Amniotic stem cell (primary cell): ENCODE measurements at regions not wholly inside any gene's neighbourhood (a gene's known extent, or its start where the extent isn't known, plus 50 kb on each side); places are given as distances from the start of the nearest gene placed in this dataset.
A peak's percentile ranks its signal among the peaks of the same experiment; 100 is the strongest.
"Not testable (repeated sequence)": the region's sequence is repeated elsewhere in the genome, so short reads cannot be mapped to it uniquely, and the experiment has no call there.

Experiments
- DNase-seq: peaks from one replicate; lab custom pipeline; 2025; lab: John Stamatoyannopoulos, UW

DNA sequence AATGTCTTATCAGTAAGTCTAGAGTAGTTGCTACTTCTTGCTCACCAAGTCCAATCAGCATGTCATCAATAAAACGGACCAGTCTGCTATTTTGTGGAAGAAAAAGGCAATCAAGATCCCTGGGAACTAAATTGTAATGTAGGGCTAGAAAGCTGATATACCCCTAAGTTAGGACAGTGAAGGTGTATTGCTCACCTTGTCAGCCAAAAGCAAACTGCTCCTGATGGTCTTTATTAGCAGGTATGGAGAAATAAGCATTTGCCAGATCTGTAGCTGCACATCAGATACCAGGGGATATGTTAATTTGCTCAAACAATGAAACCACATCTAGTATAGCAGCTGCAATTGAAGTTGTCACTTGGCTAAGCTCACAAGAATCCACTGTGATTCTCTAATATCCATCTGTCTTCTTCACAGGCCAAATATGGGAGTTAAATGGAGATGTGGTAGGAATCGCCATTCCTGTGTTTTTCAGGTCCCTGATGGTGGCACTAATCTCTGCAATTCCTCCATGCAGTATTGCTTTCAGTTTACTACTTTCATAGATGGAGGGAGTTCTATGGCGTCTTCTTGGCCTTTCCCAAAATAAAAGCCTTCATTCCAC lies 75.0 kb downstream of the TMEM237 start:
- no peak for DNase-seq

DNA sequence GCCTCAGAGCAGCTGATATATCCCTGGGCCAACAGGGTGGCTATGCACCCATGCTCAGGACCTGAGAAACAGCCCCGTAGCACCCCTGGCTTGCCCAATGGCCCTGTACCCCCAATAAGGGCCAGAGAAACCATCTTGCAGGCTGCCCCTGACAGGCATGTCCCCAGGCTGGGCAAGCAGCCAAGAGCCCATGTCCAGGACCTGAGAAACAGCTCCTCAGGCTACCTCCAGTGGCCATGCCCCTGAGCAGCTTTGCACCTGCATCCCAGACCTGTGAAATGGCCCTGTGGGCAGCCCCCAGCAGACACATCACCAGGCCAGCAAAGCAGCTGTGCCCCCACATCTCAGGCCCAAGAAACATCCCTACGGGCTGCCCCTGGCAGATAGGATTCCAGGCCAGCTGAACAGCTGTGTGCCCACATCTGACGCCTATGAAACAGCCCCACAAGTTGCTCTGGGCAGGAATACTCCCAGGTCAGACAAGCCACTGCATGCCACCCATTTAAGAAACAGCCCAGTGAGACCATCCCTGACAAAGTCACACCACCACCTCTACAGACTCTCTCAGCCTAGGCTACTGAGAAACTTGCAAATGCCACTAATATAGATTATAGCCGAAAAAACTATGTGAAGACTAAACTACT lies 84.1 kb downstream of the TMEM237 start:
- DNase-seq = no peak

DNA sequence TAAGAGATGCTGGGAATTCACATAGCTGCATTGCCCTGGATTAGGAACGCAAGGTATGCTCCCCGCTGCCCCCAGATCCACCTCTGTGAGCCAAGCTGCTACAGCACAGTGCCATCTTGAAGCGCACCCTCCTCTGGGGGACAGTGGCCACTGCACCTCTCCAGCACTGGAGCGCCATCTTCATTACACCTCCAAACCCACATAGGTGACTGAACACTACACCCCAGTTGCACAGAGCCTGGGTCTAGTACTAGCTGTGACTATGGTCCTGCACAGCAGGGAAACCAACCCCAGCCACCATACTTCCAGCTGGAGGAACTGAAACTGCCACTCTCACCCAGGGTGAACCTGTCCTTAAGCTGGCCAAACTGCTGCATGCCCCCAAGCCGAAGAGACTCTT lies 84.6 kb downstream of the TMEM237 start:
- no peak for DNase-seq

DNA sequence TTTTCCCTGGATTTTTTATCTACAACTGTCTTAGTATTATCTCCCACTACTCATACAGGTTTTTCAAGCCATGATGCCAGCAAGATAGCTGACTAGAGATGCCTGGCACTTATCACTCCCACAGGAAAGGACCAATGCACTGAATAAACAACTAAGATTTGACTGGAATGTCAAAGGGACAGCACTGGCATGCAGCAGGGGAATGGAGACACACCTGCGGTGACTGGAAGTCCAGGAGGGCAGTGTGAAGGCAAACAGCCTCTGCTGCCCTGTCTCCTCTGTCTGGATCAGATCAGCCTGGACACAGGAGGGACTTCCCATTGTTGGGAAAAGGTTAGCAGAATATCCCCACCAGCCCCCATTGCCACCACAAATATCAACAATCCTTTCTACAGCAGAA lies 85.1 kb downstream of the TMEM237 start:
- no peak for DNase-seq

DNA sequence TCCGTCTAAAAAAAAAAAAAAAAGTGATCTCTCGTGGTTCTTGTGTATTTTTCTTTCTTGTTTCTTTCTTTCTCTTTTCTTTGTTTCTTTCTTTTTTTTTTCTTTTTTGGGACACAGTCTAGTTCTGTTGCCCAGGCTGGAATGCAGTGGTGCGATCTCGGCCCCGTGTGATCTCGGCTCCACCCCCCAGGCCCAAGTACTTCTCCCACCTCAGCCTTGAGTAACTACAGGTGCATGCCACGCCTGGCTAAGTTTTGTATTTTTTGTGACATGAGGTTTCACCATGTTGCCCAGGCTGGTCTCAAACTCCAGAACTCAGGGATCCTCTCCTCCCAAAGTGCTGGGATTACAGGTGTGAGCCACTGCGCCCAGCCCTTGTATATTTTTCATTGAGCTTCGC lies 91.4 kb downstream of the TMEM237 start:
- no peak for DNase-seq

DNA sequence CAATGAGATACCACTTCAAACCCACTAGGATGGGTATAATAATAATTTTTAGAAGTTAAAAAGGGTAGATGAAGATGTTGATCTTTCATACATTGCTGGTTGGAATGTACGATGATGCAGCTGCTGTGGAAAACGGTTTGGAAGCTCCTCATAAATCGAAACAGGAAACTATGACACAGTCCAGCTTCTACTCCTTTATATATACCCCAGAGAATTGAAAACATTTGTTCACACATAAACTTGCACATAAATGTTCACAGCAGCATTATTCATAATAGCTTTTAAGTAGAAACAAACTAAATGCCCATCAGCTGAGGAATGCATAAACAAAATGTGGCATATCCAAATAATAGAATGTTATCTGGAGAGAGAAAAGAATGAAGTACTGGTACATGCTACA lies 95.0 kb downstream of the STRADB start:
- no peak for DNase-seq

DNA sequence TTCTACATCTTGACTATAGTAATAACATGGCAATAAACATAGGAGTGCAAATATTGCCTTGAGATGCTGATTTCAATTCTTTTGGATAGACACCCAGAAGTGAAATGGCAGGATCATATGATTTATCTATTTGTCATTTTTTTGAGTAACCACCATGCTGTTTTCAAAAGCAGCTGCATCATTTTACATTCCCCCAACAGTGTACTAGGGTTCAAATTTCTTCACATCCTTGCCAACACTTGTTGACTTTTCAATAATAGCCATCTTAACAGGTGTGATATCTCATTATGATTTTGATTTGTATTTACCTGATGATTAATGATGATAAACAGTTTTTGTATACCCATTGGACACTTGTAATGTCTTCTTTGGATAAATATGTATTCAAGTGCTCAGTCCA lies 90.8 kb downstream of the STRADB start:
- no peak for DNase-seq

DNA sequence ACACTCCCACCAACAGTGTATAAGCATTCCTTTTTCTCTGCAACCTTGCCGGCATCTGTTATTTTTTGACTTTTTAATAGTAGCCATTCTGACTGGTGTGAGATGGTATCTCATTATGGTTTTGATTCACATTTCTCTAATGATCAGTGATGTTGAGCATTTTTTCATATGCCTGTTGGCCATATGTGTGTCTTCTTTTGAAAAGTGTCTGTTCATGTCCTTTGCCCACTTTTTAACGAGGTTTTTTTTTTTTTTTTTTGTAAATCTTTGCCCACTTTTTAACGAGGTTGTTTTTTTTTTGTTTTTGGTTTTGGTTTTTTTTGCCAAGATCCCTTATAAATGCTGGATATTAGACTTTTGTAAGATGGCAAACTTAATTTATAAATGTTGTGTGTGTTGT lies 87.7 kb downstream of the STRADB start:
- DNase-seq = not testable (repeated sequence)

DNA sequence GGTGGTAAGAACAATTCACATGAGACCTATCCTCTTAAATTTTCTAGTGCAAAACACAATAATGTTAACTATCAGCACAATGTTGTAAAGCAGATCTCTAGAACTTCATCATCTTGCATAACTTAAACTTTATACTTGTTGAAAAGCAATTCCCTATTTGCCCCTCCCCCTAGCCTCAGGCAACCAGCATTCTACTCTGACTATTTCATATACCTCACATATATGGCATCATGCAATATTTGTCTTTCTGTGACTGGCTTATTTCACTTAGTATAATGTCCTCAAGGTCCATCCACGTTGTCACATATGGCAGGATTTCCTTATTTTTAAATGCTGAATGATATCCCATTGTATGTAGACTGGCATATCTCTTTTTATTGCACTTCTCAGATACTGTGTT lies 86.5 kb downstream of the STRADB start:
- DNase-seq = no peak

DNA sequence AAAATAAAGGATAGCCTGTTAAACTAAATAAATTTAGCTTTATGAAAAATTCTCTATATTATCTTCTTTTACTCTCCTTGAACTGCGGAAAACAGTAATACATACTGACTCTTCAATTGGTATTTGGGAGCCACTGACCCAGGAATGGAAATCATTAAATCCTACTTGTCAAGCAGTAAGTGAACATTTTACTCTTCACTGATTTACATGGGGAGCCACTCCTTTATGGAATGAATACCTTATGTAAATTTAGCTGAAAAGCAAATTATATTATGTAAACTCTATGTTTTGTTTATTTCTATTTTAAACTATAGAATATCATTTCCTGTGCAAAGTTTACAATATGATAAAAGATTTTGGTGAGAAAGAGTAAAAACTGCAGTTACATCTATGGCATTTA lies 85.2 kb downstream of the STRADB start:
- DNase-seq = no peak

DNA sequence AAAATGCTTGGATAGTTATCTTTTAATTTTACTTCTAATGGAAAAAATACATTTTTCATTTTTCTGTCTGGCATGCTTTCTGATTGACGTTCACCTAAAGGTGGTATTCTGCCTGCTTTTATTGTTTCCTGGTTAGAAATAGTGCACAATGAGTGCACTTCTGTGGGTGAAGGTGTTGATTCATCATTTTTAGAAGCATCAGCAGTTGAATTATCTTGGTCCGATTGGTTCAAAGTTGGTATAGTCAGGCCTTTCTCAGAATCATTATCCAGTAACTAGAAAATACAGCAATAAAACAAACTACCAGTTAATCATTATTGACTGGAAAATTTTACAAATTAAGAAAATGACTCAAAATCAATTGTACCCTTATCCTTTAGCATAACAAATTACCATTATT lies 84.5 kb downstream of the STRADB start:
- DNase-seq = no peak

DNA sequence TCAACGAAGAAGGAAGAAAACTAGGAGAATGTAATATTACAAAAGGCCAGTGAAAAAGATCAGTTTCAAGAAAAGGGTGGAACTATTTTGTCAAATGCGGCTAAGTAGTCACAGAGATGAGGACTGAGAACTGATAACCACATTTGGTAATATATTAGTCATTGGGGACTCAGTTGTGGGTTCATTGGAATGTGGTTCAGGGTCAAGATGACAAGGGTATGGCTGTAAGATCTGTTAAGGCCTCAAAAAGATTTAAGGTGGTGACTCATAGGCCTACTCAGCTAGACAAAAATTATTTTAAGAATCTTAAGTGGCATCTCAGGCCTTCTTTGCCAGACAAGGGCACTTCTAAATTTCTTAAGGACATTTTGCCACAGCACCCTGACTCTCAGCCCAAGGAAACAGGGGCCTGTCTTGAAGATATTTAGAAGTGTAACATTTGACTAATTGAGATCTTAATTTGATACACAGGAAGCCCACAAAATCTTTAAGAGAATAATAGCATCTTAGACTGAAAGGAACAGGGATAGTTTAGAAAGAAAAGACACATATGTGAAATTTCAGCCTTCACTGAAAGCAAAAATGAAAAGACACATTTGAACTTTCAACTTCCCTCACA lies 81.3 kb downstream of the STRADB start:
- DNase-seq = peak; percentile 52
